ENCODE measurements at regions not wholly inside any gene's neighbourhood (a gene's known extent, or its start where the extent isn't known, plus 50 kb on each side); places are given as distances from the start of the nearest gene placed in this dataset.
"Not testable (repeated sequence)": the region's sequence is repeated elsewhere in the genome, so short reads cannot be mapped to it uniquely, and the experiment has no call there.

GRCh38 chr2:183465048-183465447, 340.8 kb downstream of the NUP35 start:
- DNase-seq = no peak

- no peak for DNase-seq
These were observed 350.9 kb downstream of the NUP35 start for GRCh38 chr2:183474912-183475695.

- no peak for DNase-seq
These were observed 352.2 kb downstream of the NUP35 start for GRCh38 chr2:183476490-183476889.

- DNase-seq = no peak
These were observed 353.1 kb downstream of the NUP35 start for GRCh38 chr2:183477296-183477695.

- DNase-seq = not testable (repeated sequence)
These were observed 354.8 kb downstream of the NUP35 start for GRCh38 chr2:183478941-183479595.

GRCh38 chr2:183487326-183487725, 363.1 kb downstream of the NUP35 start:
- no peak for DNase-seq

GRCh38 chr2:183488421-183488820, 364.2 kb downstream of the NUP35 start:
- DNase-seq = no peak

- DNase-seq = no peak
These were observed 366.2 kb downstream of the NUP35 start for GRCh38 chr2:183490489-183490888.

GRCh38 chr2:183490914-183491313, 366.7 kb downstream of the NUP35 start:
- no peak for DNase-seq

- no peak for DNase-seq
These were observed 368.8 kb downstream of the NUP35 start for GRCh38 chr2:183493040-183493439.

- no peak for DNase-seq
These were observed 370.8 kb downstream of the NUP35 start for GRCh38 chr2:183495079-183495478.

- DNase-seq = no peak
These were observed 371.5 kb downstream of the NUP35 start for GRCh38 chr2:183495589-183496267.

GRCh38 chr2:183497861-183498260, 373.6 kb downstream of the NUP35 start:
- DNase-seq = no peak

GRCh38 chr2:183505911-183506310, 381.7 kb downstream of the NUP35 start:
- DNase-seq = no peak

GRCh38 chr2:183511154-183511553, 386.9 kb downstream of the NUP35 start:
- DNase-seq = no peak

- no peak for DNase-seq
These were observed 395.3 kb downstream of the NUP35 start for GRCh38 chr2:183519371-183520056.

- DNase-seq = no peak
These were observed 397.7 kb downstream of the NUP35 start for GRCh38 chr2:183521911-183522310.

- DNase-seq = no peak
These were observed 398.4 kb downstream of the NUP35 start for GRCh38 chr2:183522489-183523266.

GRCh38 chr2:183530333-183530901, 406.2 kb downstream of the NUP35 start:
- no peak for DNase-seq

- no peak for DNase-seq
These were observed 408.3 kb downstream of the NUP35 start for GRCh38 chr2:183532514-183532913.

- DNase-seq = no peak
These were observed 408.8 kb downstream of the NUP35 start for GRCh38 chr2:183533021-183533420.

GRCh38 chr2:183536290-183536689, 412.0 kb downstream of the NUP35 start:
- no peak for DNase-seq
